Ishikawa (cell line): ENCODE measurements at regions not wholly inside any gene's neighbourhood (a gene's known extent, or its start where the extent isn't known, plus 50 kb on each side); places are given as distances from the start of the nearest gene placed in this dataset.

ENCODE experiments used
- CEBPB ChIP-seq: IDR thresholded peaks from 2 replicates; pipeline ENCODE4 v1.6.1; 2012
- CREB1 ChIP-seq: IDR thresholded peaks from 2 replicates; pipeline ENCODE4 v1.6.1; 2012; ENCODE audit warnings: low read depth
- EGR1 ChIP-seq: IDR thresholded peaks from 2 replicates; pipeline ENCODE4 v1.6.1; 2012
- EP300 ChIP-seq: IDR thresholded peaks from 2 replicates; pipeline ENCODE4 v1.6.1; 2012; ENCODE audit warnings: borderline replicate concordance
- FOXM1 ChIP-seq: IDR thresholded peaks from 2 replicates; pipeline ENCODE4 v1.6.1; 2012; ENCODE audit warnings: low read depth, borderline replicate concordance
- MAX ChIP-seq: IDR thresholded peaks from 2 replicates; pipeline ENCODE4 v1.6.1; 2012
- NFIC ChIP-seq: IDR thresholded peaks from 2 replicates; pipeline ENCODE4 v1.6.1; 2012
- RAD21 ChIP-seq: IDR thresholded peaks from 2 replicates; pipeline ENCODE4 v1.6.1; 2012; ENCODE audit warnings: low read depth
- TAF1 ChIP-seq: IDR thresholded peaks from 2 replicates; pipeline ENCODE4 v1.6.1; 2012; ENCODE audit warnings: low read depth, mild to moderate bottlenecking
- TCF12 ChIP-seq: IDR thresholded peaks from 2 replicates; pipeline ENCODE4 v1.6.1; 2012; ENCODE audit warnings: low read depth
- TEAD4 ChIP-seq: IDR thresholded peaks from 2 replicates; pipeline ENCODE4 v1.6.1; 2012
- USF1 ChIP-seq: IDR thresholded peaks from 2 replicates; pipeline ENCODE4 v1.6.1; 2012
- YY1 ChIP-seq: IDR thresholded peaks from 2 replicates; pipeline ENCODE4 v1.6.1; 2012; ENCODE audit warnings: low read depth
- ZBTB7A ChIP-seq: IDR thresholded peaks from 2 replicates; pipeline ENCODE4 v1.6.1; 2012; ENCODE audit warnings: low read depth
- TF ChIP-seq, protein P1 (sequence below): IDR thresholded peaks from 2 replicates; pipeline ENCODE4 v1.6.1; 2012; ENCODE audit warnings: low read depth, mild to moderate bottlenecking

- TF ChIP-seq TCF12 (no peak), CREB1 (no peak), TEAD4 (no peak), EP300 (no peak), FOXM1 (no peak), RAD21 (no peak), NFIC (no peak), ZBTB7A (no peak), YY1 (no peak), USF1 (no peak), CEBPB (no peak)
- TF ChIP-seq, protein P1, sequence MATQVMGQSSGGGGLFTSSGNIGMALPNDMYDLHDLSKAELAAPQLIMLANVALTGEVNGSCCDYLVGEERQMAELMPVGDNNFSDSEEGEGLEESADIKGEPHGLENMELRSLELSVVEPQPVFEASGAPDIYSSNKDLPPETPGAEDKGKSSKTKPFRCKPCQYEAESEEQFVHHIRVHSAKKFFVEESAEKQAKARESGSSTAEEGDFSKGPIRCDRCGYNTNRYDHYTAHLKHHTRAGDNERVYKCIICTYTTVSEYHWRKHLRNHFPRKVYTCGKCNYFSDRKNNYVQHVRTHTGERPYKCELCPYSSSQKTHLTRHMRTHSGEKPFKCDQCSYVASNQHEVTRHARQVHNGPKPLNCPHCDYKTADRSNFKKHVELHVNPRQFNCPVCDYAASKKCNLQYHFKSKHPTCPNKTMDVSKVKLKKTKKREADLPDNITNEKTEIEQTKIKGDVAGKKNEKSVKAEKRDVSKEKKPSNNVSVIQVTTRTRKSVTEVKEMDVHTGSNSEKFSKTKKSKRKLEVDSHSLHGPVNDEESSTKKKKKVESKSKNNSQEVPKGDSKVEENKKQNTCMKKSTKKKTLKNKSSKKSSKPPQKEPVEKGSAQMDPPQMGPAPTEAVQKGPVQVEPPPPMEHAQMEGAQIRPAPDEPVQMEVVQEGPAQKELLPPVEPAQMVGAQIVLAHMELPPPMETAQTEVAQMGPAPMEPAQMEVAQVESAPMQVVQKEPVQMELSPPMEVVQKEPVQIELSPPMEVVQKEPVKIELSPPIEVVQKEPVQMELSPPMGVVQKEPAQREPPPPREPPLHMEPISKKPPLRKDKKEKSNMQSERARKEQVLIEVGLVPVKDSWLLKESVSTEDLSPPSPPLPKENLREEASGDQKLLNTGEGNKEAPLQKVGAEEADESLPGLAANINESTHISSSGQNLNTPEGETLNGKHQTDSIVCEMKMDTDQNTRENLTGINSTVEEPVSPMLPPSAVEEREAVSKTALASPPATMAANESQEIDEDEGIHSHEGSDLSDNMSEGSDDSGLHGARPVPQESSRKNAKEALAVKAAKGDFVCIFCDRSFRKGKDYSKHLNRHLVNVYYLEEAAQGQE: no peak
These were observed 1135.0 kb upstream of the WWC1 start for GRCh38 chr5:167156446-167156845.

GRCh38 chr5:167158588-167158987, 1132.9 kb upstream of the WWC1 start:
- TF ChIP-seq EP300 (no peak), TAF1 (no peak), EGR1 (no peak), ZBTB7A (no peak), FOXM1 (no peak), CEBPB (no peak), CREB1 (no peak), TCF12 (no peak), MAX (no peak)
- TF ChIP-seq, protein P1: no peak

DNA sequence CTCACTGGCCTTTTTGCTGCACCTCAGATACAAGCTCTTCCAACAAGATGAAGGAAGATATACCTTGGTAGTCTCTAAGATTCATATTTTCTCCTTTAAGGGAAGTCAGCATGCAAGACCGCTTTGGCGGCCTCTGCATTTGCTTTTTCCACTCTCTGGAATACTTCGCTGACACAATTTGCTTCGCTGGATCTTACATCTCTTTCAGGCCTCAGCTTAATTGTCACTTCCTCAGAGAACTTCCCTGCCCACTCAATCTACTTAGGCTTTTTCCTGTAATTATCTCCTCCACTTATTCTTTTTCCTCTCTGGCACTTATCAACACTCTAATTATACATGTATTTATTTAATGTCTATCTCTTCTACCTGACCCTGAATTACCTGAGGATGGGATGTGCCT, 1131.1 kb upstream of the WWC1 start:
- TF ChIP-seq USF1 (no peak), YY1 (no peak), TCF12 (no peak), FOXM1 (no peak), CEBPB (no peak), NFIC (no peak)

GRCh38 chr5:167166696-167167095, 1124.7 kb upstream of the WWC1 start:
- no peak for TF ChIP-seq TEAD4
- TF ChIP-seq CREB1: no peak
- no peak for TF ChIP-seq MAX
- TF ChIP-seq USF1: no peak

DNA sequence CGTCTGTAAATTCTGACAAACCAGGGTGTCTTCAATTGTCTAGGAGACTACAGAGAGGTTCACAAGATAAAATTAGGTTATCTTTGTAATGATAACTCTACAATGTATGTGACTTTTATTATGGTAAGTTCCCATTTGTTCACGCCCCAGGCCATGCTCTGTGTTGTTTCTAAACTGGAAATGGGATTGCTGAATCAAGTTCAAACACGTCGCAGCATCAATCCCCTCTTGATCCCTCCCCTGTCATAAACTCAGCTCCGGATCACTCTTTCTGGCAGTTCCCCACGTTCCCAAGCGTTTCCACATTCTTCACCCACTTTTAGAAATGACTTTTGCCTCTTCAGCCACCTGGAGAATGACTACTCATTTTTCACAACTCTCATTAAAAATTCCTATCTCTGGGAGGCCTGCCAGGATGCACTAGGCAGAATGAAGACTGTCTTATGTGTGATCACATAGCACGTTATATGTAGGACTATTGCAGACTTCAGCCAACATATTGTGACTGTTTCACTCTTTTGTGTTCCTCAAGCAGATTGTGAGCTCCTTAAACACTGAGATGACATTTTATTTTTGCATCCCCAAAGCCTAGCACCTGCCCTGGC, 1124.2 kb upstream of the WWC1 start:
- no peak for TF ChIP-seq CEBPB
- no peak for TF ChIP-seq CREB1
- no peak for TF ChIP-seq FOXM1
- no peak for TF ChIP-seq ZBTB7A

DNA sequence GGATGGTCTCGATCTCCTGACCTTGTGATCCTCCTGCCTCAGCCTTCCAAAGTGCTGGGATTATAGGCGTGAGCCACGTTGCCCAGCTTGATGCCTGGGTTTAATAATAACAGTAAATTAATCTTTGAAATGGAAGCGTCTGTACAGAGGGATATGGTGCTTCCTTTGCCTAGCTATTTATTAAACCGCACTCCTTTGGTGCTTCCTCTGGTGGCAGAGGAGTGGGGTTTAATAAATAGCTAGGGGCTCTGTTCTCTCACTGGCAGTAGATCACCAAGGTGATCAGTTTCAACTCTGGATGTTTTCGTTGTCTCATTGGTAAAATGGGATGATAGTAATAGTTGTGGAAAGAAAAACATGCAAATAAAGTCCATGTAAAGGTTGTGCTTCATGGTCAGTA, 1122.5 kb upstream of the WWC1 start:
- TF ChIP-seq TCF12 (no peak), EGR1 (no peak), TEAD4 (no peak), YY1 (no peak), EP300 (no peak), TAF1 (no peak), CEBPB (no peak)

DNA sequence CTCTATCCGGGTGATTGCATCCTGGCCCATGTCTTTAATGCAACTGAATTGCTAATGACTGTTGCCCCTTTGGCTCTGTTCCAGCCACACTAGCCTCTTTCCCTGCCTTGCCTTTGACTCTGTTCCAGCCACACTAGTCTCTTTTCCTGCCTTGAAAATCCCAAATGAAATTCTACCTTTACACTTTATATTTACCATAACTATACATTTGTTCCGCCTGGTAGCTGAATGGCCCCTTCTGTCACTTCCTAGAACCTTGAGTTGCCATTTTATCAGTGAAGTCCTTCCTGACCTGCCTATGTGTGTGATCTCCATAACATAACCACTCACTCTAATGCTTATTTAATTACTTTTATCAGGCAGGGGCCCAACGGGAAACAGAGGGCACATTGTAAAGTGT, 1120.4 kb upstream of the WWC1 start:
- no peak for TF ChIP-seq RAD21
- TF ChIP-seq MAX: no peak
- TF ChIP-seq EGR1: no peak
- no peak for TF ChIP-seq YY1
- no peak for TF ChIP-seq FOXM1
- TF ChIP-seq USF1: no peak
- TF ChIP-seq TAF1: no peak
- no peak for TF ChIP-seq TCF12
